K562 (cell line): ENCODE measurements at regions not wholly inside any gene's neighbourhood (a gene's known extent, or its start where the extent isn't known, plus 50 kb on each side); places are given as distances from the start of the nearest gene placed in this dataset.
"Not testable (repeated sequence)": the region's sequence is repeated elsewhere in the genome, so short reads cannot be mapped to it uniquely, and the experiment has no call there.

Source experiments
- ATAC-seq: fragments of 200-7000 bp; cut with Tn5 transposase; 3 replicates; pipeline ENCODE4 v1.9.1; 2020; ENCODE audit warnings: moderate library complexity
- BruUV-seq: library from RNA; stranded (reverse); fragments of 400-500 nt; replicated peaks from 2 replicates; lab custom pipeline; 2021; lab: Mats Ljungman, UMichigan
- CTCF ChIA-PET: fragments of 300-600 bp; formaldehyde crosslinking; extraction: SDS; loops from one replicate; lab custom pipeline; 2021; ENCODE audit warnings: low intra/inter-chr PET ratio; lab: Yijun Ruan, JAX
- POLR2A ChIA-PET: fragments of 300-600, 350-650 bp; sonication (Branson Sonifier 250); formaldehyde crosslinking; extraction: SDS; loops from one replicate; lab custom pipeline; 2021; ENCODE audit warnings: antibody characterized with exemption, inconsistent platforms; lab: Yijun Ruan, JAX
- DNase-seq, 4 experiments: peaks; one replicate each; pipeline versions ENCODE4 v3.0.0 to v3.0.0-alpha.2; 2011 to 2018; ENCODE audit warnings: low spot score in 3 of 4, mixed read lengths in 3 of 4; ENCODE audit errors: extremely low read depth in 1 of 4
- FAIRE-seq: peaks from 2 replicates; lab custom pipeline; 2011; peaks lifted over from hg19 to GRCh38; lab: Jason Lieb, UNC
- H2AFZ ChIP-seq: 2 replicates; pipeline ENCODE4 v1.6.0; 2011; ENCODE audit warnings: low read depth, low read length, control low read depth, inconsistent platforms
- H3K27ac ChIP-seq: fragments of 200-600 bp; 3 replicates; pipeline ENCODE4 v1.8.0; 2011; ENCODE audit warnings: low read depth, mild to moderate bottlenecking, control low read depth, inconsistent platforms, low read length, moderate library complexity, mixed read lengths; ENCODE audit errors: extremely low read depth
- H3K27me3 ChIP-seq, 2 experiments: fragments of 300-600 bp in 1 of 2; 2 replicates in 1 of 2; 3 replicates in 1 of 2; pipeline versions ENCODE4 v1.6.0 to v1.8.0; 2011; ENCODE audit warnings: inconsistent platforms in 2 of 2, low read length in 2 of 2, mild to moderate bottlenecking in 1 of 2, mixed read lengths in 1 of 2, moderate library complexity in 1 of 2; ENCODE audit not compliant: control insufficient read depth in 2 of 2, insufficient read depth in 2 of 2
- H3K36me3 ChIP-seq: fragments of 300-600 bp; 3 replicates; pipeline ENCODE4 v1.8.0; 2011; ENCODE audit warnings: mild to moderate bottlenecking, low read length, inconsistent platforms; ENCODE audit not compliant: control insufficient read depth, insufficient read depth
- H3K4me1 ChIP-seq, 2 experiments: fragments of 200-600 bp in 1 of 2; replicated peaks in 1 of 2; 2 replicates in 1 of 2; 3 replicates in 1 of 2; pipeline versions ENCODE4 v1.5.1 to v1.8.0; 2011; ENCODE audit warnings: inconsistent platforms in 2 of 2, low read length in 2 of 2, mild to moderate bottlenecking in 1 of 2, mixed read lengths in 1 of 2, moderate library complexity in 1 of 2; ENCODE audit not compliant: control insufficient read depth in 2 of 2, insufficient read depth in 2 of 2
- H3K4me2 ChIP-seq: 2 replicates; pipeline ENCODE4 v1.6.1; 2011; ENCODE audit warnings: low read length, control low read depth, inconsistent platforms, mixed read lengths; ENCODE audit not compliant: insufficient read depth
- H3K4me3 ChIP-seq: fragments of 200-600 bp; sonication (generic), shearing (Covaris generic); 2 replicates; pipeline ENCODE4 v1.5.1; 2016; ENCODE audit warnings: control low read depth, inconsistent platforms
- H3K79me2 ChIP-seq: fragments of 200-600 bp; 3 replicates; pipeline ENCODE4 v1.8.0; 2011; ENCODE audit warnings: low read length, inconsistent platforms; ENCODE audit not compliant: control insufficient read depth, insufficient read depth
- H3K9ac ChIP-seq, 2 experiments: 2 replicates each; pipeline versions ENCODE4 v1.6.0 to v1.6.1; 2011; ENCODE audit warnings: low read depth in 2 of 2, low read length in 2 of 2, control low read depth in 1 of 2, inconsistent platforms in 1 of 2, mild to moderate bottlenecking in 1 of 2, mixed read lengths in 1 of 2; ENCODE audit not compliant: insufficient read depth in 1 of 2
- H3K9me1 ChIP-seq: one replicate; pipeline ENCODE4 v1.6.0; 2011; ENCODE audit warnings: inconsistent platforms, mild to moderate bottlenecking, low read length, moderate library complexity; ENCODE audit not compliant: control insufficient read depth, insufficient read depth
- H3K9me3 ChIP-seq: replicated peaks from 2 replicates; pipeline ENCODE4 v1.5.1; 2011; ENCODE audit warnings: low read depth, low read length, inconsistent platforms; ENCODE audit not compliant: control insufficient read depth, insufficient read depth
- H4K20me1 ChIP-seq: replicated peaks from 2 replicates; pipeline ENCODE4 v1.6.1; 2011; ENCODE audit warnings: low read length, inconsistent platforms, mixed read lengths; ENCODE audit not compliant: control insufficient read depth, insufficient read depth
- E2F3 ChIP-seq: fragments of 250-450 bp; sonication (Bioruptor Pico); IDR thresholded peaks from 2 replicates; pipeline ENCODE4 v1.4.0; 2020; ENCODE audit warnings: mild to moderate bottlenecking
- E2F4 ChIP-seq: sonication (generic); formaldehyde crosslinking; IDR thresholded peaks from 2 replicates; pipeline ENCODE4 v1.8.0; 2022; ENCODE audit warnings: mild to moderate bottlenecking, low read depth, missing genetic modification reagents
- IRF2 ChIP-seq: sonication (generic); formaldehyde crosslinking; IDR thresholded peaks from 2 replicates; pipeline ENCODE4 v1.8.1; 2022; ENCODE audit warnings: mild to moderate bottlenecking, missing genetic modification reagents
- NR1H2 ChIP-seq: sonication (generic); formaldehyde crosslinking; IDR thresholded peaks from 2 replicates; pipeline ENCODE4 v1.4.0; 2020; ENCODE audit warnings: mild to moderate bottlenecking, missing genetic modification reagents
- POLR2AphosphoS5 ChIP-seq: IDR thresholded peaks from 2 replicates; pipeline ENCODE4 v1.6.1; 2011; ENCODE audit warnings: mild to moderate bottlenecking, low read depth, low read length, moderate library complexity; ENCODE audit not compliant: control insufficient read depth, insufficient read depth
- SMARCB1 ChIP-seq: IDR thresholded peaks from 2 replicates; pipeline ENCODE4 v1.6.1; 2011; ENCODE audit warnings: improper control_type of control experiment, low read depth; ENCODE audit not compliant: insufficient read length
- SRF ChIP-seq, 2 experiments: fragments of 250-450, 450-650 bp in 1 of 2; sonication (Bioruptor Pico) in 1 of 2; sonication (generic) in 1 of 2; formaldehyde crosslinking; IDR thresholded peaks; 2 replicates each; pipeline versions ENCODE4 v1.5.0 to v1.5.1; 2020 to 2022; ENCODE audit warnings: mild to moderate bottlenecking in 1 of 2, missing genetic modification reagents in 1 of 2
- U2AF2 ChIP-seq: fragments of 200-400 bp; formaldehyde crosslinking; optimal IDR thresholded peaks from 2 replicates; pipeline ENCODE3; 2017; ENCODE audit warnings: low read depth, mild to moderate bottlenecking, low read length
- ZEB2 ChIP-seq: fragments of 450-650 bp; IDR thresholded peaks from 2 replicates; pipeline ENCODE4 v1.6.1; 2016
- ZNF239 ChIP-seq: fragments of 250-450 bp; sonication (Bioruptor Pico); IDR thresholded peaks from 2 replicates; pipeline ENCODE4 v1.4.0; 2020; ENCODE audit warnings: mild to moderate bottlenecking
- ZNF263 ChIP-seq: sonication (generic); formaldehyde crosslinking; IDR thresholded peaks from 2 replicates; pipeline ENCODE4 v1.8.0; 2022; ENCODE audit warnings: mild to moderate bottlenecking, missing genetic modification reagents, borderline replicate concordance
- ZNF644 ChIP-seq: fragments of 200-800 bp; sonication (Bioruptor generic); IDR thresholded peaks from 2 replicates; pipeline ENCODE4 v1.6.1; 2016; ENCODE audit warnings: low read depth, missing genetic modification characterization, missing compliant biosample characterization
- WGBS: fragments of 100-300 bp; shearing (Covaris generic); methylation state at CpG from one replicate; pipeline ENCODE4 v1.1.6; 2016; ENCODE audit warnings: low coverage, mixed read lengths; ENCODE audit not compliant: insufficient coverage; ENCODE audit errors: missing lambda C conversion rate; 5-methylcytosine and 5-hydroxymethylcytosine counted together
- in situ Hi-C: fragments of 300-500 bp; cut with MboI; formaldehyde crosslinking; loops from 4 replicates; pipeline ENCODE4 v1.15.0; 2018; ENCODE audit warnings: inconsistent platforms, mixed read lengths
- intact Hi-C: fragments of 100-400 bp; cut with micrococcal nuclease; formaldehyde crosslinking; loops from 2 replicates; pipeline ENCODE4 v1.14.2; 2022

DNA sequence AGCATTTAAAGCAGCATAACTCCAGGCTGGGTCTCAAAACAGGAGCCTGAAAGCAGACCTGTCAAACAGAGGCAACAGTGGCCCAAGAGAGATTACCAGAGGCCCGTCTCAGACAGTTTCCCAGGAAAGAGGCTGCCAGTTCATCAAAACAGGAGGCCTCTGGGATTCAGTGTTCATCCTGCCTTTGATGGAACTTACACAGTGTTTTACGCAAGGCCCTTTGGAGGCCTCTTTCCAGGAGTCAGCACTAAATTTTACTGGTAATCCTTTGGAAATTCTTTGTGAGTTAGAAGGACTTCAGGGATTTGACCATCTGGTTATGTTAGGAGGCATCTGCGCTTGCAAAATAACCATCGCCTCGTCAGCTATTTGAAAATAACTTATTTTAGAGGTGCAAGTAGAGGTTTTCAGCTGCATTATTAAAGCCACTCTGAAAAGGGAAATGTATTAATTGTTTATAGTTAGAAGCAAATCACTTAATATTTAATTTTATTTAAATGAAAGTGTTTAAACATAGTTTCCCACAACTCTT, 501.2 kb upstream of the COBL start:
- no peak for TF ChIP-seq ZNF239 (CRISPR knock-in tag)
- TF ChIP-seq SRF (CRISPR knock-in tag; IDR thresholded peaks at IDR 0.05), result no peak
- TF ChIP-seq ZNF644 (tag), result no peak
- no peak for TF ChIP-seq NR1H2 (CRISPR knock-in tag)
- no peak for TF ChIP-seq E2F4
- TF ChIP-seq E2F3 (CRISPR knock-in tag), result no peak
- no peak for TF ChIP-seq IRF2 (CRISPR knock-in tag)
- no peak for TF ChIP-seq SMARCB1
- no peak for TF ChIP-seq U2AF2
- TF ChIP-seq ZNF263 (CRISPR knock-in tag), result no peak
- no peak for TF ChIP-seq POLR2AphosphoS5
- no peak for TF ChIP-seq ZEB2
- Histone ChIP-seq H3K4me2 (no peak overlapping the region), H3K4me1 (no peaks in the 10 kb centered on the region), H3K36me3 (no peaks in the 10 kb centered on the region), H4K20me1 (no peaks in the 10 kb centered on the region), H3K9me3 (no peaks in the 10 kb centered on the region), H2AFZ (no peak overlapping the region), H3K9ac (no peak overlapping the region), H3K79me2 (no peaks in the 10 kb centered on the region), H3K27ac (no peak overlapping the region), H3K9me1 (no peaks in the 10 kb centered on the region), H3K4me3 (no peak overlapping the region), H3K27me3 (no peaks in the 10 kb centered on the region)
- DNase-seq (no peak), ATAC-seq (no peak), FAIRE-seq (no peak)
- no TSS peak for BruUV-seq
- 4% methylated on average over 5 of the region's 5 CpGs for WGBS
- ChIA-PET CTCF (no interaction called here), POLR2A (no interaction called here)
- intact Hi-C loops (no loop called here), in situ Hi-C loops (no loop called here)

DNA sequence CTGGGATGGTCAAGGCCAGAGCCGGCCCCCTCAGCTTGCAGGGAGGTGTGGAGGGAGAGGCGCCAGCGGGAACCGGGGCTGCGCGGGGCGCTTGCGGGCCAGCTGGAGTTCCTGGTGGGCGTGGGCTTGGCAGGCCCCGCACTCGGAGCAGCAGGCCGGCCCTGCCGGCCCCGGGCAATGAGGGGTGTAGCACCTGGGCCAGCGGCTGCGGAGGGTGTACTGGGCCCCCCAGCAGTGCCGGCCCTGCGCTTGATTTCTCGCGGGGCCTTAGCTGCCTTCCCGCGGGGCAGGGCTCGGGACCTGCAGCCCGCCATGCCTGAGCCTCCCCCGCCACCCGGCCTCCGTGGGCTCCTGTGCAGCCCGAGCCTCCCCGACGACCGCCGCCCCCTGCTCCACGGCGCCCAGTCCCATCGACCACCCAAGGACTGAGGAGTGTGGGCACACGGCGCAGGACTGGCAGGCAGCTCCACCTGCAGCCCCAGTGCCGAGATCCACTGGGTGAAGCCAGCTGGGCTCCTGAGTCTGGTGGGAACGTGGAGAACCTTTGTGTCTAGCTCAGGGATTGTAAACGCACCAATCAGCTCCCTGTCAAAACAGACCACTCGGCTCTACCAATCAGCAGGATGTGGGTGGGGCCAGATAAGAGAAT, 489.3 kb upstream of the COBL start:
- ATAC-seq, H3K79me2 ChIP-seq, H2AFZ ChIP-seq, H3K27me3 ChIP-seq, H3K27ac ChIP-seq, H3K36me3 ChIP-seq, POLR2A ChIA-PET, H3K9me3 ChIP-seq, H3K4me1 ChIP-seq, in situ Hi-C loops, H4K20me1 ChIP-seq, FAIRE-seq, CTCF ChIA-PET, intact Hi-C loops, H3K4me3 ChIP-seq, BruUV-seq, DNase-seq, H3K9me1 ChIP-seq, H3K9ac ChIP-seq, H3K4me2 ChIP-seq: not testable (repeated sequence)
- WGBS, result 2% methylated on average over 29 of the region's 41 CpGs
